Retinal pigment epithelial cell (primary cell): ENCODE measurements at regions not wholly inside any gene's neighbourhood (a gene's known extent, or its start where the extent isn't known, plus 50 kb on each side); places are given as distances from the start of the nearest gene placed in this dataset.

Experiments used
- DNase-seq: peaks from one replicate; pipeline ENCODE4 v3.0.0-alpha.2; 2010; ENCODE audit warnings: low read depth
- H3K4me3 ChIP-seq: 2 replicates; pipeline ENCODE4 v1.5.1; 2011; ENCODE audit warnings: mild to moderate bottlenecking, low read length, control low read depth, moderate library complexity
- CTCF ChIP-seq: conservative IDR thresholded peaks from 2 replicates; pipeline ENCODE4 v1.5.1; 2011; ENCODE audit warnings: low read depth, low read length, control low read depth, inconsistent platforms

DNA sequence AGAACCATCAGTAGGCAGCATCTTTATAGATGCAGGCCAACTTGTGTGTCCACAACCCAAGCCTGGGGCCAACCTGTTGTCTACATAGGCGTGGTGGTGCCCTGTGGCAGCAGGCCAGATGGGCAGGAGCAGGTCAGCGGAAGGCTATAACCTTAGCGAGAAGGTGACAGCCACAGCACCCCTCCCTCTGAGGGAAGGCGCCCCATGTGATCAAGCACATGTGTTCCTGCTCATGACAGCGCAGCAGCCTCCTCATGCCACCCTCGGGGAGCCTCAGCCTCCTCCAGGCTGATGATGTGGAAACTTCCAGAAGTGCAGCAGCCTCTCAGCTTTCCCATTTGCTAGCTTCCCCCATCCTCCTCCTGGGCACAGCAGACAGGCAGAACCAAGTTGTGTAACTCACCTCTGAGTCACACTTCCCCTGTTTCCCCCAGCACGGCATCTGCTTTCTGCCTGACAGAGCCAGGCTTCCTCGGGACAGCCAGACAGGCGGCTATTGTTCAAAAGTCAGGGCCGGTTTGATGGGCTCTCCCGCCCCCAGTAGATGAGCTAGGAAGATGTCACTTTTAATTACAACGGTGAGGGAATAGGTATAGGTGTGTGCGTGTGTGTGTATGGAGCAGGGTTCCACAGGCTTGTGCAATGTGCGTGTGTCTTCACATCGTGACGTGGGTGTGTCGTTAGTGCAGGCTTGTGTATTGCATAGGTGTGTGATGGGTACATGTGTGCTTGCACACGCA lies 312.0 kb upstream of the ZMIZ1 start:
- TF ChIP-seq CTCF: no peak
- no peak overlapping the region for H3K4me3 ChIP-seq
- peak; percentile 78 for DNase-seq

GRCh38 chr10:78757344-78757925 lies 311.3 kb upstream of the ZMIZ1 start:
- no peak overlapping the region for H3K4me3 ChIP-seq
- no peak for TF ChIP-seq CTCF
- no peak for DNase-seq

DNA sequence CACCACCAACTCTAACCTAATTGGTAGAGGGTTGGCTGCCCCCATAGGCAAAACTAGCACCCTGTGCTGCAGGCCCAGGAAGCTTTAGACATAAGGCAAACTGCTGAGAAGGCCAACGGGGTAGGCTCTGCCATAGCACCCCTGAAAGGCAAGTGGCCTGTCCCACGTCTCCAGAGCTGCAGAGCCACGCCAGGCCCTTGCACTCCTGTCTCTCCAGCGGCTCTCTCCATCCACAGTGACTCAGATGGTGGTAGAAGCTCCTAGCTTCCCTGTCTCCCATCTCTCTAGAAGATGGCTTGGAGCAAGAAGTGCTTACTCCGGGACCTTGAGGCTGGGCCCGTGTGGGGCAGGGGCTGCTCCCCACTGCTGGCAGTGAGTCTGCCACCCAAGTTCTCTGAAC lies 310.6 kb upstream of the ZMIZ1 start:
- TF ChIP-seq CTCF: no peak
- H3K4me3 ChIP-seq: no peak overlapping the region
- no peak for DNase-seq

DNA sequence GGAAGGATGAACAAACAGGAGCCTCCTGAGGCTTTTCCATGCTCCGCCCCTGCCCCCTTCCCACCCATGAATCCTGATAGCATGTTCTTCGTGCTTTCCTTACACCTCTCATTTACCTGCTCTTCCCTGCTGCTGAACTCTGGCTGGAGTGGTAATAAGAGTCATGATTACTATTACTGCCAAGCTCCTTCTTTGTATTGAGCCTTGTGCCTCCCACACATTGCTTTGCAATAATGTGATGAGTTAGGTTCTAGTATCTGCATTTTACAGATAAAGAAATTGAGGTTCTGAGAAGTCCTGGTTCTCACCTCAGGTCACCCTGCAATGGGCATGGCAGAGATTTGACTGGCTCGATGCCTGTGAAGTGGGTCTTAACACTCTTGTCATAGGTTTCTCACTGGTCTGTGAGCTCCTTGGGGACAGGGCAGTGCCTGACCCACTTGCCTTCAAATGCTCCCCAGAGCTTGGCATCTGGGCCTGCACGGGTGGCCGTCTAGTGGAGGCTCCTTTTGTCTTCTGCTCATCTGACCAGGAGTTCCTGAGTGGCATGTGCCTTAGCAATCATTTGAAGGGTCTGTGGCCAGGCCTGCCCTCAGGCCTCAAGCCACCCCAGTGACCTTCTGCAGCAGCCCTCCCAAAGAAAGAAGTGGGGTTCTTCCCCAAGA lies 309.2 kb upstream of the ZMIZ1 start:
- no peak overlapping the region for H3K4me3 ChIP-seq
- DNase-seq: no peak
- no peak for TF ChIP-seq CTCF

DNA sequence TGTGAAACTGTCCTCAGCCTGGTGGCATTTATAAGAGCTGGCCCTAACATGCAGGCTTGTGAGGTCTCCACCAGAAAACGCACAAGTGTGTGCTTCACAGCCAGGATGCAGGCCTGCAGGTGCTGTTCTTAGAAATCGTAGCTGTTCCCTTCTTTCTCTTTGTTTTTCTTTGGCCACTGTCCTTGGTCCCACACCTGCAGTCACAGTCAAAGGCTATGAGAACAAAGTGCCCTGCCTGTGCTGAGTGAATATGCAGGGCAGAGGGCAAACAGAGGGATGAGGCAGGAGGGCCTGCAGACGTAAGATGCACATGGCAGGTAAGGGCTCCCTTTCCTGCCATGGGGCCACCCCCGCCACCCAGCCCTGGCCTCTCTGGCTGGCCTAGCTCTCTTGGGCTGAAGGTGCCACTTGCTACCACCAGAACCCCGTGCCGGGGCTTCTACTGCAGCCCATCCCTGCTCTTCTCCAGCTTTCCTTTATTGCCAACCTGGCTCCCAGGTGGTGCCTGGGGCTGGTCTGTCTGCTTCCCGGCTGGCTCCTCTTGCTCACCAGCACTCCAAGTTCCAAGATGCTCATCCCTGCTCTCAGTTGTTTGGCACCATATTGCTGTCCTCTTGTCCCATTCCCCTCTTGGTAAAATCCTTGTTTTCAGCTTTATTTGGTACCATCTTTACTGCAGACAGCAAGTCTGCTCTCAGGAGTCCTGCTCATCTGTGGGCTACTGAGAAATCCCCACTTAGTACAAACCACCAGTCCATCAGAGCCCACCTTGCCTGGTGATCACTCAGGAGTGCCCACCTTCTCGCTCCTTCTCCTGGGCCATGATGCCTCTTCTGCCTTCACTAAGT lies 308.1 kb upstream of the ZMIZ1 start:
- no peak for DNase-seq
- no peak for TF ChIP-seq CTCF
- no peak overlapping the region for H3K4me3 ChIP-seq

- DNase-seq: no peak
- no peak overlapping the region for H3K4me3 ChIP-seq
- no peak for TF ChIP-seq CTCF
Observed at GRCh38 chr10:78761311-78761781, 307.4 kb upstream of the ZMIZ1 start.
